ENCODE measurements at regions not wholly inside any gene's neighbourhood (a gene's known extent, or its start where the extent isn't known, plus 50 kb on each side); places are given as distances from the start of the nearest gene placed in this dataset.
"Not testable (repeated sequence)": the region's sequence is repeated elsewhere in the genome, so short reads cannot be mapped to it uniquely, and the experiment has no call there.

DNA sequence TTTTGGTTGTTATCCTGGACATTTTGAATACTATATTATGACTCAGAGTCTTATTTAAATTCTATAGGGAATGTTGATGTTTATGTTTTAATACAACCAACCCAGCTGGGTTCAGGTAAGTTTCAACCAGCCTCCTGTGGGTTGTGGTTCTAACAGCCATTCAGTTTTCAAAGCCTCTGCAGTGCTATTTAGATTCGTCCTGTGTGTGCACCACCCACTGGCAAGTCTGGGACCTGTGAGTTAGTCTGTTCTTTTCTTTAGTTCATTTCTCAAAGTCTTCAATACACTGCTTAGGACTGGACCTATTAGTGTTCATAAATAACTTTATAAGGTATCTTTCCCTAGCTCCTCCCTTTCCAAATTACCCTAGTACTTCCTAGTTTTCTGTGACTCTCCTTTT lies 170.6 kb downstream of the TMEM132E start:
- DNase-seq (ENCODE audit: low read depth in 2 of 3, low spot score in 2 of 3): no peak

GRCh38 chr17:34741967-34742366 lies 162.6 kb downstream of the TMEM132E start:
- DNase-seq (ENCODE audit: low read depth in 2 of 3, low spot score in 2 of 3): no peak

GRCh38 chr17:34740565-34741520 lies 161.5 kb downstream of the TMEM132E start:
- no peak for DNase-seq (ENCODE audit: low read depth in 2 of 3, low spot score in 2 of 3)

GRCh38 chr17:34739386-34739785 lies 160.0 kb downstream of the TMEM132E start:
- DNase-seq (ENCODE audit: low read depth in 2 of 3, low spot score in 2 of 3): no peak

DNA sequence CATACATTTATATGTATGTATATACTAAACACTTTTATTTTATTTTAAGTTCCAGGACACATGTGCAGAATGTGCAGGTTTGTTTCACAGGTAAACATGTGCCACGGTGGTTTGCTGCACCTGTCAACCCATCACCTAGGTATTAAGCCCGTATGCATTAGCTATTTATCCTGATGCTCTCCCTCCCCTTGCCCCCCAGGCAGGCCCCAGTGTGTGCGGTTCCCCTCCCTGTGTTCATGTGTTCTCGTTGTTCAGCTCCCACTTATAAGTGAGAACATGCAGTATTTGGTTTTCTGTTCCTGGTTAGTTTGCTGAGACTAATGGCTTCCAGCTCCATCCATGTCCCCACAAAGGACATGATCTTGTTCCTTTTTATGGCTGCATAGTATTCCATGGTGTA lies 158.3 kb downstream of the TMEM132E start:
- DNase-seq (ENCODE audit: low read depth in 2 of 3, low spot score in 2 of 3): not testable (repeated sequence)

- DNase-seq (ENCODE audit: low read depth in 2 of 3, low spot score in 2 of 3): no peak
Observed at GRCh38 chr17:34736611-34737010, 157.2 kb downstream of the TMEM132E start.

GRCh38 chr17:34733333-34733732 lies 154.0 kb downstream of the TMEM132E start:
- DNase-seq (ENCODE audit: low read depth in 2 of 3, low spot score in 2 of 3): no peak

DNA sequence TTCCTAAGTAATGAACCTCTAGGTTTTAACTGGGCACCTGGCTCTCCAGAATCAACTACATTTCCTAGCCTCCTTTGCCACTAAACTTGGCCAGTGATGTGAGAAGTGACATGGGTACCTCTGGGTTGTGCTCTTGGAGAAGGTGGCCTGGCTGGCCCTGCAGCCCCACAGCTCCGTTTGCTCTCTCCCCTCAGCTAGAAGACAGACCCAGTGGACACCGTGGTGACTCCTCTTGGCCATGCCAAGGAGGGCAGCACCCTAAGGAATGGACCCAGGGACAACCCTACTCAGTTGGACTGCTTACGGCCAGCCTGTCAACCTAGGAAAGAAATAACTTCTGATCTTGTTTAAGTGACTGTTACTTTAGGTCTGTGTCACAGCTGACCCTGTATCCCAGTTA lies 151.4 kb downstream of the TMEM132E start:
- no peak for DNase-seq (ENCODE audit: low read depth in 2 of 3, low spot score in 2 of 3)

- DNase-seq (ENCODE audit: low read depth in 2 of 3, low spot score in 2 of 3): no peak
Observed at GRCh38 chr17:34728771-34729310, 149.5 kb downstream of the TMEM132E start.

- no peak for DNase-seq (ENCODE audit: low read depth in 2 of 3, low spot score in 2 of 3)
Observed at GRCh38 chr17:34727601-34728000, 148.2 kb downstream of the TMEM132E start.

DNA sequence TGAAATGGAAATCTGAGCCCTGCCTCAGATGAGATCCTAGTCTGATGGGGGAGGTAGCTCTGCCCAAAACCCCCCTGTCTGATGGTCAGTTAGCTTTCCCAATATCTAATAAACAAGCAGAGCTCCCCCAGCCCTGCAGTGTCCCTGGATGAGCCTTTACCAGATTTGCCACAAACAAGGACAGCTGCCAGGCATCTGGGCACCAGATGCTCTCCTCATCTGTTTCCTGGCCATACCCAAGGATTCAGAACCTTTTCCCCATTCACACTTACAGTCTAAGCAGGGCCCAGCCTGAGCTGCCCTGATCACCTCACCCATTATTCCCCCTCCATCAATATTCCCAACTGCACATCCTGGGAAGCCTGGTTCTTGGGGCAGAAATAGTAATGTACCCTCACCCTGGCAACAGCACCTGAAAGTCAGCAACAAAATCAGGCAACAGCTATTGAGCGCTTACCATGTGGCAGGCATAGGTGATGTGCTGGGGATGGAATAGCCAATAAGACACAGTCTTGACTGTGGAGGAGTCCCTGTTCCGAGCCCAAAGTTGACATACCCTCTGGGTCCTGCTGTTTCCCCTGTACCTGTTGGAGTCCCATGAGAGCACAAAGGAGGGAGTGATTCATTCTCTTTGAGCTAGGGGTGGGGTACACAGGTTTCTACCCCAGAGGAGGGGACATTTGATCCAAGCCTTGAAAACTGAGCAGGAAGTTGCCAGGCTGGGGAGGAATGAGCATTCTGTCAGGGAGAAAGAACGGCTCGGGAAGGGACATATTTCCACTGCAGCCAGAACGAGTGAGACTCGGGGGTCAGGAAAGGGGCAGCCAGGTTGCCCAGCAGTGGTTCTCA lies 147.4 kb downstream of the TMEM132E start:
- DNase-seq (ENCODE audit: low read depth in 2 of 3, low spot score in 2 of 3): no peak

DNA sequence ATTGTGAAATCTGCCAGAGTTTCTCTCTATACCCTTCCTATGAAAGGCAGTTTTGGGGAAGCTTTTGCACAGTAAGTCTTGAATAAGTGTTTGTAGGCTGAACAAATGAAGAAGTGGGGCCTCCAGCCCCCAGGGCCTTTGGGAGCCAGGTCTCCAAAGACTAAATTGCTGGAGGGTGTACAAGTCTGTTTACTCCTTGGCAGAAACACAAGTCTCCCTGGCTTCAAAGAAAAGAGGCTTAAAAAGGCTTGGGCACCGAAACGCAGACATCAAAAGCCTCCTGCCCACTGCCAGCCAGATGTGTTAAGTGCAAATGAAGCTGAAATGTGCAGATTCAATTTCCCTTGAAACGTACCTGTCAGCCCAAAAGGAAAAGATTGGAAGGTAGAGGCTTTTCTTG lies 146.3 kb downstream of the TMEM132E start:
- no peak for DNase-seq (ENCODE audit: low read depth in 2 of 3, low spot score in 2 of 3)

DNA sequence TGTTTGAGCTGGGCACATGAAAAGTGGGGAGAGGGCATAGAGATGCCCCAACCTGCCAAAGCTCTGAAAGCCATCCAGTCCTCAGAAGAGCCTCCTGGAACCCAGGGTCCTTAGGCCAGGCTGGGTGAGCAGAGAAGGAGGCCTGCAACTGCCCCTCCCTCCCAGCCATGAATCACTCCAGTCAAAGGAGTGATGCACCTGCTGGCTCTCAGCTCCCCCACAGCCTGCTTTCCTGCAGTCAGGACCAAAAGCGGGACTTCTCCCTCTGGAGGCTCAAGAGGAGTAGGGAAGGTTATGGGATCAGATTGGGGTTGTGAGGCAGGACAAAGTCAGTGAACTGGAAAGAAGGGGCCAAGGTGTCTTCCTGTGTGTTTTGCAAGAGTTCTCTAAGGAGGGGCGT lies 145.6 kb downstream of the TMEM132E start:
- no peak for DNase-seq (ENCODE audit: low read depth in 2 of 3, low spot score in 2 of 3)

GRCh38 chr17:34723875-34724274 lies 144.5 kb downstream of the TMEM132E start:
- no peak for DNase-seq (ENCODE audit: low read depth in 2 of 3, low spot score in 2 of 3)

DNA sequence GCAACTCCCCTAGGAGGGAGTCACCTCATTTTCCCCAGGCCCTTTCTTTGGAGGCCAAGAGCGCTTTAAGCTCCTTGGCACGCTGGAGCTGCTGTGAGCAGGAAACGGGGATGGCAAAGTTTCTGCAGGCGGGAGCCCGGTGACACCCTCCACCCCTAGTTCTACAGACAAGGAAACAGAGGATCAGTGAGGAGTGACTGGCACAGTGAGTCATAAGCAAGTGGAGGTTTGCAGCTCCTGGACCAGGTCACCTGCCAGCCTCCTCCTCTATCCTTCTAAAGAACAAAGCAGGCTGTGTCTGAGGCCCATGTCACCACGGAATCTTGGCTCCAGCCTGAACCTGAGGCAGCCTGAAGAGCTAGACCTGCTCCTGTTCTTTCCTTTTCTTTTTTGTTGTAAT lies 141.9 kb downstream of the TMEM132E start:
- no peak for DNase-seq (ENCODE audit: low read depth in 2 of 3, low spot score in 2 of 3)

DNA sequence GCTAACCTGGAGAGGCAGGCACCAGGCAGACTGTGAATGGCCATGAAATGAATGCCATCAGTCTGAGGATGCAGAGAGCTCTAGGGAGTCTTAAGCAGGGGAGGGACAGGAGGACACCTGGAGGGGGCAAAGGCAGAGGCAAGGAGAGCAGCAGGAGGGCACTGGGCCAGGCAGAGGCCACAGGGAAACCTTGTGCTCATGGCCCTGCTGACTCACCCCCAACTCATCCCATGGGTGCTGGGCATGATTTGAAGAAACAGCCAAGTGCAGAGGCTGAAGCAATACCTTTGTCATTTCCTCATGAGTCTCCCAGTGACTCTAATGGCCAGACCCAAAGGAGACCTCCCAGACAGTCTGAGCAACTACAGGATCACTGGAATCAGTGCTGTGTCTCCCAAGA lies 141.4 kb downstream of the TMEM132E start:
- DNase-seq (ENCODE audit: low read depth in 2 of 3, low spot score in 2 of 3): no peak

- no peak for DNase-seq (ENCODE audit: low read depth in 2 of 3, low spot score in 2 of 3)
Observed at GRCh38 chr17:34719569-34719968, 140.2 kb downstream of the TMEM132E start.

GRCh38 chr17:34717092-34717491 lies 137.7 kb downstream of the TMEM132E start:
- DNase-seq (ENCODE audit: low read depth in 2 of 3, low spot score in 2 of 3): no peak

DNA sequence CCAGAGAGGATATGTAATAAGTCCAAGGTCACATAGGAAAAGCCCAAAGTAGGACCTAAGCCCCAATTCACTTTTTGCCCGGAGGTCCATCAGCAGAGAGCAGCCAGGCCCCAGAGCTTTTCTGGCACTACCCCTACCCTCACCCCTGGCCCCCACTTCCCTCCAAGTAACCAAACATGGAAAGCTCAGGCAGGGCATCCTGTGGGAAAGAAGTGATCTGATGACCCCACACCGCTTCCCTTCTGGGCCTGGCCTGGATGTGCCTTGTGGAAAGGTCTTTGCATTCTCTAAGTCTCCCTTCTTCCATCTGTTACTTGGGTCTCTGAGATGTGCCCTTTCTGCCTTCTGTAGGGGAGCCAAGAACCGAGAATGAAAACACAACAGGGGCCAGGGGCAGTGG lies 136.9 kb downstream of the TMEM132E start:
- no peak for DNase-seq (ENCODE audit: low read depth in 2 of 3, low spot score in 2 of 3)

- DNase-seq (ENCODE audit: low read depth in 2 of 3, low spot score in 2 of 3): no peak
Observed at GRCh38 chr17:34715504-34715903, 136.1 kb downstream of the TMEM132E start.

Measured in hematopoietic multipotent progenitor cell (in vitro differentiated cells).